ENCODE measurements at regions not wholly inside any gene's neighbourhood (a gene's known extent, or its start where the extent isn't known, plus 50 kb on each side); places are given as distances from the start of the nearest gene placed in this dataset.
"Not testable (repeated sequence)": the region's sequence is repeated elsewhere in the genome, so short reads cannot be mapped to it uniquely, and the experiment has no call there.

DNA sequence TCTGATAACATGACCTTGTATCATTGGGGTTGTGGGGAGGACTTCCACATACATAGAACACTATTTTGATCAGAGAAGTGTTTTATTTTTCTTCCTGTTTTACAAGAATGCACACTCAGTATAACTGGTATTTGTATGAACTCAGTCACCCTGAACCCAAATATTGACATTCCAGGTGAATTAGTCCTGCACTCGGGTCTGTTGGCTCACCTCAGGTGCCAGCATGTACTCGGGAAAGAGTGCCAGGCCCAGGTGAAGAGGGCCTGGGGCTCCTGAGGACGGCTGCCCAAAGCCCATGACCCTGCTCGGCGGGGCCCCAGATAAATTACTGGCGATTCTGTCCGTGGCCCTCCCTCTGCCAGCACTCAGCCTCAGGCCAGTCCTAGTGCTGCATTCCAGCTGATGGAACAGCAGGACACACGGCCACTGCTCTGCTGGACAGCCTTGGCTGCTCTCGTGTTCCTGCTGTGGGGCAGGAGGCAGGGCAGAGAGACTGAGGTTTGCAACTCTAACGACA, 75.4 kb upstream of the TMPRSS2 start:
- no peak for DNase-seq

DNA sequence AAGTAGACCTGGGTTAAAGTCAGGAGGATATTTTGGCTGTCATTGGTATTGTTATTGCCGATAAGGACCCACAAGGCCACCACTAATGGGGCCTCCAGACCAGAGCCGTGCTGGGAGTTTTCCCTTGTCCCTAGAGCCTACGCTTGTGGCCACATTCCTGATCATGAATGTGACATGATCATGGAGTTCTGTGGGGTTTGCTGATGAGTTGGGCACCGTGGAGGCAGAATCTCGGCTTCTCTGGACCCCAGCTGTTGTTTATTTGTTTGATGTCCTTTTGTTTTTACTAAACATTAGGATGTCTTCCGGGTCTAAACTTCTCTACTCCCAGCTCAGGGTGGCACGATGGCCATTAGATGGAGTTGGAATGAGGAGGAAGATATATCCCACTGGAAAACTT, 74.9 kb upstream of the TMPRSS2 start:
- DNase-seq, result no peak

DNA sequence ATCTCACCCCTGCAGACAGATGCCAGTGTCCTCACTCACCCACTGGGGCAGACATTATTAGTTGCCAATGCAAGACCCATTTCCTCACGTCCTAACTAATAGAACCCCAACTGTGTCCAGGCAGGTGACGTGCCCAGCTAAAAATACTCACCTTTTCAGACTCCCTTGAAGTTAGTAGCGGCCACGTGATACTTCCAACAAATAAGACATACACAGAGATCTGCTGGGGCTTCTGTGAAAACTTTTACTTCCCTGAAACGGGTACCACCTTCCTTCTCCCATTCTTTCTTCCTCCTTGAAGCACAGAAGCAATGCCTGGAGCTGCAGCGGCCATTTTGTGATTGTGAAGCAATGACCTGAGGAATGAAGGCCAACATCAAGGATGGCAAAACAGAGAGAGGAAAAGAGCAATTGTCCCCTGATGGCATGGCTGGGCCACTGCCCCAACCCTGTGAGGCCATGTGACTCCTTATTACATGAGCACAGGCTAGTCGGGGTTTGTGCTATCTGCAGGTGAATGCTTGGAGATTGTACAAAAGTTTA, 74.4 kb upstream of the TMPRSS2 start:
- DNase-seq, result no peak

GRCh38 chr21:41581592-41582228, 73.8 kb upstream of the TMPRSS2 start:
- DNase-seq, result no peak

- DNase-seq, result no peak
Observed at GRCh38 chr21:41580758-41581554, 73.0 kb upstream of the TMPRSS2 start.

GRCh38 chr21:41579692-41580091, 71.7 kb upstream of the TMPRSS2 start:
- no peak for DNase-seq

DNA sequence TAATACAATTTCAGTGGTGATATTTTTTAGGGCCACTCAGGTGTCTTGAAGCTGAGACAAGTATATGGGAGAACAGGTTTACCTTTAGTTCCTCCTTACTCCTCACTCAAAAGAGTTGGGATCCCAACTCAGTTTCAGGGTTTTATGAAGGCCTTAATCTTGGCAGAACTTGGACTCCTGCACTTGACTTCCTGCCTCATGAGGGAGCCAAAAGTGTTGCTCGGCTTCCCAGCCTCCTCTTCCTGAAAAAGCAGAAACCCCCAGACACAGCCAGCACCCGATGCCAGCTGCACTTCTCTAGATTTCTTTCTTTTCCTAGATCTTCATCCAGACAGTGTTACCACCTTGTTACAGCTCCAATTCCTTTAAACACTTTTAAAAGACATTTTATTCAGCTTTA, 70.8 kb upstream of the TMPRSS2 start:
- no peak for DNase-seq

DNA sequence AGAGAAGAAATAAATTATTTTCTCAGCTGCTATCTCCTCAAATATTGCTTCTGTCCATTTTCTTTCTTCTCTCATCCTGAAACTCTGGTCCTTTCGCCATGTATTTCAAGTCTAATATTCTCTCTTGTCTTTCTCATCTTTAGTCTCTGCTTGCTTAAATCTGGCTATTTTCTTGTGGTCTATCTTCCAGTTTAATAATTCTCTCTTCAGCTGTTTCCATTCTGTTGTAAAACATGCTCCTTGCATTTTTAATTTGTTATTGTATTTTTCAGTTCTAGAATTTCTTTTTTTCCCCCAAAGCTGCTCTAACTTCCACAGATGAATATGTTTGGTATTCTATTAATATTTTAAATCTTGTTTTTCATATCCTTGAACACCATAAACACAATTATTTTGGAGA, 70.1 kb upstream of the TMPRSS2 start:
- no peak for DNase-seq

GRCh38 chr21:41576013-41576615, 68.2 kb upstream of the TMPRSS2 start:
- DNase-seq, result no peak

DNA sequence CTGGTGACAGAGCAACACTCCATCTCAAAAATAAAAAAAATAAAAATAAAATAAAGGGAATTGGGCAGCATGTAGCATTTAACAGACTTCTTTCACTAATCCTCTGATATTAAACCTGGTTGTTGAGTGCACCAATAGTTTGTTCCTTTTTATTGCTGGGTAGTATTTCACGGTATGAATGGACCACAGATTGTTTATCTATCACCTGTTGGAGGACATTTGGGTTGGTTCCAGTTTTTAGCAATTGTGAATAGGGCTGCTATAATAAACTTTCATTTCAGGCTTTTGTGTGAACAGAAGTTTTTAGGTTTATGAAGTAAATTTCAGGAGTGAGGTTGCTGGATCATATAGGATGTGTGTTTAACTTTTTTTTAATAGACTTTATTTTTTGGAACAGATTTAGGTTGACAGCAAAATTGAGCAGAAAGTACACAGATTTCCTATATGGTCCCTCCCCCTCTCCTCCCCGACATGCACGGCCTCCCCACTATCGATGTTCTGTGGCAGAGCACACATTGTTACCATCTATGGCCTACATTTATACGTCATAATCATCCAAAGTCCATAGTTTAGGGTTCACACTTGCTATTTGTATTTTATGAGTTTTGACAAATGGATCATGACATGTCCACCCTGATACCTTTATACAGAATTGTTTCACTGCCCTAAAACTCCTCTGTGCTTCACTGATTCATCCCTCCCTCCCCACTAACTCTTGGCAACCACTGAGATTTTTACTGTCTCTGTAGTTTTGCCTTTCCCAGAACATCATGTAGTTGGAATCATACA, 66.1 kb upstream of the TMPRSS2 start:
- no peak for DNase-seq

DNA sequence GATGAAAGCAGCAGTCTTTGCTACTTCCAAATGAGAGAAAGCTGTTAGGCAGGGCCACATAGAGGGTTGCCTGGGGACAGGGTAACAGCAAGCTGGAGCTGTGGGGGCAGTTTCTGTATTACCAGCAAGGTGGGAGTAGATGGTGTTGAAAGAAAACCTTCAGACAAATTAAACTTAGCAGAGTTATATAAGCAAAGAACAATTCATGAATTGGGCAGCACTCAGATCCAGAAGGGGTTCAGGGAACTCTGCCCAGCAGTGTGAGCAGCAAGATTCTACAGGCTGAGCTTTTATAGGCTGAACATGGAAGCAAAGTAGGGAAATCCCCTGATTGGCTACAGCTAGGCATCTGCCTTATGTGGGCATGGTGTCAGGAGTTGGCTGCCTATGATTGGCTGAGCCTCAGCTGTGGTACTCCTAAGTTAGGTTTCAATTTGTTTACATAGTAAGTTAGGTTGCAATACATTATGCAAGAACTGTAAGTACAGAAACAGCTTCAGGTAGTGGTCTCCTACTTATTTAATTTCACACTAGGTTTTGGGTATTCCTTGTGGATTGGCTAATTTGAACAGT, 64.1 kb upstream of the TMPRSS2 start:
- no peak for DNase-seq

DNA sequence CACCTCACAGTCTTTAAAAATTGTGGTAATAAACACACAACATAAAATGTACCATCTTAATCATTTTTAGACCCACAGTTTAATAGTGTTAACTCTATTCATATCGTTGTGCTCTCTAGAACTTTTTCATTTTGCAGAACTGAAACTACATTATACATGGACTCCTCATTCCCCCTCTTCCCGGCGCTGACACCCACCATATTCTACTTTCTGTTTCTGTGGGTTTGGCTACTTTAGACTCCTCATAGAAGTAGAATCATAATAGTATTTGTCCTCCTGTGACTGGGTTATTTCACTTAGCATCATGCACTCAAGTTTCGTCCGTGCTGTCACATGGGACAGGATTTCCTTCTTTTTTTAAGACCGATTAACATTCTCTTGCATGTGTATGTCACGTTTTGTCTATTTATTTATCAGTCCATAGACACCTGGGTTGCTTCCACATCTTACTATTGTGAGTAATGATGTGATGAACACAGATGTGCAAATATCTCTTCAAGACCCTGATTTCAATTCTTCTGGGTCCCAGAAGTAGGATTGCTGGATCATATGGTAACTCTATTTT, 62.9 kb upstream of the TMPRSS2 start:
- DNase-seq, result no peak

GRCh38 chr21:41568606-41569385, 60.8 kb upstream of the TMPRSS2 start:
- DNase-seq, result no peak

GRCh38 chr21:41567901-41568510, 60.0 kb upstream of the TMPRSS2 start:
- DNase-seq, result no peak

GRCh38 chr21:41567237-41567636, 59.3 kb upstream of the TMPRSS2 start:
- DNase-seq, result not testable (repeated sequence)

GRCh38 chr21:41566500-41567014, 58.6 kb upstream of the TMPRSS2 start:
- no peak for DNase-seq

DNA sequence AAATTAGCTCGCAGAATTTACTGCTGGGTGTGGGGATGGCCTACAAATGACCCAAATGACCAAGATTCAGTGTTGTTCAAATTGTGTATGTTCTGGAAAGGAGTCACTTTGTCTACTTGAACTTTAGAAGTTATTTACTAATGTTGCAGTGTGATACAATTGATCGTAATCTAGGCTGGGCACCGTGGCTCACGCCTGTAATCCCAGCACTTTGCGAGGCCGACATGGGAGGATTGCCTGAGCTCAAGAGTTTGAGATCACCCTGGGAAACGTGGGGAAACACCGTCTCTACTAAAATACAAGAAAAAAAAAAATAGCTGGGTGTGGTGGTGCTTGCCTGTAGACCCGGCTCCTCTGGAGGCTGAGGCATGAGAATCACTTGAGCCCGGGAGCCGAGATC, 57.6 kb upstream of the TMPRSS2 start:
- no peak for DNase-seq

DNA sequence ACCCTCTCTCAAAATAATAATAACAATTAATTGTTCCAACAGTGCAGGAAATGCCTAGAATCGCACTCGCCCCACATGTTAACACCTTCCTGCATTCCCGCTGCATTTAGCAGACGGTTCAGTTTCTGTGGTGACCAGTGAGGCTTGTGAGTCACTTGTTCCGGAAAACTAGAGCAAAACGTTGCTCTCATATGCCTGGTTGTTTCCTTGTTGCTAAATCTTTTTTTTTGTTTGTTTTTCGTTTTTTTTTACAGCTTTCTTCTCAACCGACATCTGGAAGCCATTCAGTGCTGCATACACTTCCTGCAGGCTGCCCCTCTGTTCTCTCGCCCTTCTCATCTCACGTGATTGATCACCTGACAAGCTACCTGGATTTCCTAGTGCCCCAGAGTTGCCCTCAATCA, 56.9 kb upstream of the TMPRSS2 start:
- no peak for DNase-seq

DNA sequence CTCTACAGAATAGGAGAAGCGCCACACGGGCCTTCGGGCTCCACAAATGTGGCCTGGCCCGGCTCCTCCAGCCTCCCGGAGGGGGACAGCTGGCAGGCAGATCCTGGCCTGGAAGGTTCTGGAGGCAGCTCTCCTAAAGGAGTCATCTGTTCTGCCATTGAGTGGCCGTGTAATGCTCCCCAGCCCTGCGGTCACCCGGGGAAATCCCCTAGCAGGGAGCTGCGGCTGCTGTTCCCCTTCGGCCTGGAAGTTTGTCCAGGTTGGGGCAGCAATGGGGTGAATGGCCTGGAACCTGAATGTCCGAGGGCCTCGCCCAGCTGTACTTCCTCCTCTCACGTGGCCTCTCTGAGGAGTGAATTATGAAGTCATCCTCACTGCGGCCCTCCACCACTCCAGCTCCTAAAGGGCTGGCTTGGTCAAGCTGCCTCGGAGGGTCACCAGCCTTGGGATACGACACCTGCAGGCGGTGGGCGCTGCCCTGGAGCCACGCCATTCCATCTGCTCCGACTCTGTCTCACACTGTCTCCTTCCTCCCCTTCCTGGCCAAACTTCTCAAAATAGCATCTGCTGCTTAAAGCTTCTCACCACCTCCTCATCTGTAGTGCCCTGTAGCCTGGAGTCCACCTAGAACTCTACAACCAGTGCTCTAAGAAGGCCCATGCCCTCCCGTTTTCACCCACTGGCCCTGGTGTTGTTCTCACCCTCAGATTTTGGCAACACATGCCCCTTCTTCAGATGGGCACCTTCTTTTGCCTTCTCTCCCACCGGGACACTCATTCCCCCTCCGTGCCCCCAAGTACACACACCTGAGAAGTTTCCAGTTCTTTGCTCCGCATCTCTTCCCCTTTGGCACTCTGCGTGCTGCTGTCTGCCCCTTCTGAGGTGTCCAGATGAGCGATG, 54.4 kb upstream of the TMPRSS2 start:
- no peak for DNase-seq

DNA sequence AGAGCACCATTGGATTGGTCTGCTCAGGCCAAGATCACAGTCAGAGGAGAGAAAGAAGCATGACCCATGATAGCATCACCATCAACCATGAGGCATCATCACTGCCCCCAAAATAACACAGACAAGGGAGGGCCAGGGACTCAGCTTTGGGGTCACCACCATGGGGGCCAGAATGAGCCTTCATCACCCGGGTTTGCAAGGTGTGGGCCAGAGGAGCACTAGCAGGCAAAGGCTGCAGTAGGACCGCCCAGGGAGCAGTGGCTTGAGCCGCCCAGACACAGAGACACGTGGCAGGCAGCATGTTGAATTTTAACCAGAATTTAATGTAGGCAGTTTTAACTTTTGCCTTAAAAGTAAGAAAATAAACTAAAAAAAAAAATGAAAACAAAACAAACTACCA, 53.7 kb upstream of the TMPRSS2 start:
- no peak for DNase-seq

Data from NCI-H446 (cell line).